ENCODE measurements at regions not wholly inside any gene's neighbourhood (a gene's known extent, or its start where the extent isn't known, plus 50 kb on each side); places are given as distances from the start of the nearest gene placed in this dataset.

- TF ChIP-seq CTCF (IDR thresholded peaks at IDR 0.05): no peak
- TF ChIP-seq POLR2A (IDR thresholded peaks at IDR 0.05): no peak
Measured at GRCh38 chr6:11357285-11357684, 124.8 kb upstream of the NEDD9 start.
